GM03348 (cell line): ENCODE measurements at regions not wholly inside any gene's neighbourhood (a gene's known extent, or its start where the extent isn't known, plus 50 kb on each side); places are given as distances from the start of the nearest gene placed in this dataset.
A peak's percentile ranks its signal among the peaks of the same experiment; 100 is the strongest.
"Not testable (repeated sequence)": the region's sequence is repeated elsewhere in the genome, so short reads cannot be mapped to it uniquely, and the experiment has no call there.

Experiments used
- DNase-seq: peaks from one replicate; pipeline ENCODE4 v3.0.0; 2012; ENCODE audit warnings: low spot score

DNA sequence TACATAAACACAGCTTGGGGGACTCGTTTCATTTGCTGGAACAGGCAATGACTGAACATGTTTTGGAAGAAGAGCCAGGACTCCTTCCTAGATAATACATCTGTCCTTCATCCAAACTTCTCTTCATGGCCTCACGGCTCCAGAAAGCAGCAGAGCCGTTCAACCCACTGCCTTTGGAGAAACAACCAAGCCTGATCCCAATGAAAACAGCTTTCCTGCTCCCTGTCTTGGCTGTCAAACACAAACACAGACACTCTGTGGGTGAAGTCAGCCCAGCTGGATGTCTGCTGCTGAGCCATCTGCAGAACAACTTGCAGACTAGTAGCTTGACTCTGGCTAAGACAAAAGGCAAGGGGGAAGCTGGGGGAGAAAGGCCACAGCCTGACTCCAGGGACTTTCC is 345.1 kb upstream of the PSMD7 start:
- peak; percentile 37 for DNase-seq

DNA sequence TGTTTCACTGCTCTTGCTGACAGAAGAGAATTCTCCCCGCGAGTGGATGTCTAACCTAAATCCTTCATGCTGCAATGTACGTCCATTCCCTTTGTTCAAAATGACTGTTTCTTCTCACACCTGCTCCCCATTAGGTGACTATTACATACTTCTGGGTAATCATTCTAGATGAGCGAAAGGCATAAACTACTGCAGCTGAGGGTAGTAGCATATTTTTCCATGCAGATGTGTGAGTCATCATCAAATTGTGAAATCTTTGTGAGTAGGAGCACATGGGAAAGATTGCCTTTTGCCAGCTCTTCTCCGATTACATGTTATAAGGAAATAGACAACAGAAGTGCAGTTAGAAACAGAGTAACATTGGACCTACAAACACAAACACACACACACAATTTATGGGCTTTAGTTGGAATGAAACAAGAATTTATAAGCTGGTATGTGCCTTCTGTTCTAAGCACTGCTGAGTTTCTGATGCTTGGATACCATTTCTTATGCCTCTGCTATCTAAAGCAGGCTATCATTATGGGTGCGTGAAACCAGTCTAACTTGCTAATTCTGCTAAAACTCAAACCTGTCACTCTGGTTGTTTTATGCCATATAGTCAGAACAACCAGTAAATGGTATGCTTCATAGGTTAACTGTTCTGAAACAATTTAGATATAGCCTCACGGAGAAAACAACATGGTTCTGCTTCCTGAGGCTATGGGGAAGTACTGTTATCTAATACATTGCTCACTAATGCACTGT is 346.9 kb upstream of the PSMD7 start:
- DNase-seq, result peak; percentile 86

DNA sequence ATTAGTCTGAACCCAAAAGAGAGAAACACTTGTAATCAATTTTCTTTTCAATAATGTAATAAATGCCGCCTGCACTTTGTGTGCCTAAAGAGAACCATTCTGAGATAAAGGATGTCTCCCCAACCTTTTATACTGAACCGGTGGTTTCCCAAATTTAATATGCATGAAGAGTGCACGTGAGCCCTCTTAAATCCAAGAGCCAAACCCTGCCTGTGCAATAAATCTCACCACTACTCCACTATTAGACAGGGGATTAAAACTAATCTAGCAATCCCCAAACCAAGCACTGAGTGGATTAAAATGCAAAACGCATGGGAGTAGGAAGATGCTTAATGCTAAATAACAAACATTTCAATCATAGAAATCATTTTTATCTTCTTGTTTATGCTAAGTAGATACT is 351.0 kb upstream of the PSMD7 start:
- DNase-seq, result no peak

DNA sequence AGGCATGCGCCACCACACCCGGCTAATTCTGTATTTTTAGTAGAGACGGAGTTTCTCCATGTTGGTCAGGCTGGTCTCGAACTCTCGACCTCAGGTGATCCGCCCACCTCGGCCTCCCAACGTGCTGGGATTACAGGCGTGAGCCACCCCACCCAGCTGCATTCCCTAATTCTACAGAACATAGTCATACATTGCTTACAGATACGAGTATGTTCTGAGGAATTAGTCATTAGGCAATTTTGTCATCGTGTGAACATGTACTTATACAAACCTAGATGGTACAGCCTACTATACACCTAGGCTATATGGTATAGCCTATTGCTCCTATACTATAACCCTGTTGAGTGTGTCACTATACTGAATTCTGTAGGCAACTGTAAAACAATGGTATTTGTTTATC is 353.4 kb upstream of the PSMD7 start:
- not testable (repeated sequence) for DNase-seq

DNA sequence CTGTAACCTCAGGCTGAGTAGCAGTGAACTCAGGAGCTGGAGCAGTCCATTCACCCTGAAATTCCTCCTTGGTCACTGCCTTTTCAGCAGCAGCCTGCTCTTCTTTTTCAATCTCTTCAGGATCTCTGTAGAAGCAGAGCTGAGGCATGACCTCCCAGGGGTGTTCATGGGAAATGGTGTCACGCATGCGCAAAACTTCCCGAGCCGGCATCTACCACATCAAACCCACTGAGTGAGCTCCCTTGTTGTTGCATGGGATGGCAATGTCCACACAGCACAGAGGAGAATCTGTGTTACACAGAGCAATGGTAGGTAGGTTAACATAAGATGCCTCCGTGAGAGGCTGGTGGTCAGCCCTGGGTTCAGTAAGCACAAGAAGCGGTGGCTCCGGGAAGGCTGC is 355.8 kb upstream of the PSMD7 start:
- DNase-seq, result not testable (repeated sequence)

DNA sequence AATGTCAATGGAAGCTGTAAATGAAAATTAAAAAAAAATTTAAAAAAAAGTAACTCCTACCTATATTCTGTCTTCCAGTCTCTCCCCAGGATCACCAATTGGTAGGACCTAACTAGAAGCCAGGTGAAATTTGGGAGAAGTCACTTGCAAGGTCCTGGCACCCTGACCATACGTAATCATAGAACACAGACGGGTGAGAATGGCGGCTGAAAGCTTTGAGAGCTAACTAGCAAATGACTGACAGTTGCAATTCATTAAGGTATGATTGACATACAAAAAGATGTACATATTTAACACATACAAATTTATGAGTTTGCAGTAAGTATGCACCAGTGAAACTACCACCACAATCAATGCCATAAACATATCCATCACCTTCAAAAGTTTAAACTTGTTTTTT is 372.7 kb upstream of the PSMD7 start:
- DNase-seq, result no peak

DNA sequence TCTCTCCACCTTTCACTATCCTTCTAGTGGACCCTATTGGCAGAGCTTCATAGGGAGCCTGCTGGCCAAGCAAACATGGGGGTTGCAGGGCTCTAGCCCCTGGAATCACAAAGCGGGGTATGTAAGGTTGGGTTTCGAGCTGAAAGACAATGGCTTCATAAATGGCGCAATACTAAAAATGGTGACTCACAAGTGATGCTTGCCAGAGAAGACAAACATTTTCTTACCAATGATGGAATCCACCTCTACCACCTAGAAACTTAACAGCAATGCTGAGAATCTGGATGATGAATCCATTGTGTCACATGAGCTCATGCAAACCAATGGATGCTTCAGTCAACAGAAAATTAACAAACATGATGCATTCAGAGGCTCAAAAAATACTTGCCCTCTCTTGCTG is 375.3 kb upstream of the PSMD7 start:
- no peak for DNase-seq

DNA sequence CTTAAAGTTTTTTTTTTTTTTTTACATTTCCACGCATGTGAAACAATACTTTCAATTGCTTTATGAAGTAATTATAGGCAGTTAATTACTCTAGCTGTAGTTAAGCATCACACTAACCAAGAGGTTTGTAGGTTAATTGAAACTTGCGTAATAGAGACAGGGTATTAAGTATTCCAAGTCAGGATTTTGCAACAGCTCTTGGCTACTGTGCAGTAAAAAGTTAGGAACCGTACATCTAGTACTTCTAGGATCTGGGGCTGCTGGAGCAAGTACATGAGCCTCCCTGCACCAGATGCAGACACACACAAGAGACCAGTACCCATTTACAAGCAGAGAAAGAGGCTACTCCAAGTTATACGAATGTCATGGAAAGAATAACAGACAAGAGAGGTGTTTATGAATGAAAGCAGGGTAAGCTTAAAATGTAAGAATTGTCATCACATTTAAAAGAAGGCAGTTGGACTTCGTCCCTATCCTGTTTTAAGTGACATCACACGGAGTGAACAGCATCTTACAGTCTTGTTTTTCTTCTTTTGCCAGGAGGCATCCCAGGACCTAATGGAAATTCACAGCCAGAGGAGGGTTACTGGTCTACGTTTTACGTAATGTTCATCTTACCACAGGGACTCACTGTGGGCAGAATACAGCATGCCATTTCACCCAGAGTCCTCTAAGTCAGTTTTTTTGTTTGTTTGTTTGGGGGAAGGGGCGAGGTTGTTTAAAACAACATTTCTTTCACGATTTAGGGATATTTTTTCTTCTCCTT is 379.6 kb upstream of the PSMD7 start:
- no peak for DNase-seq

DNA sequence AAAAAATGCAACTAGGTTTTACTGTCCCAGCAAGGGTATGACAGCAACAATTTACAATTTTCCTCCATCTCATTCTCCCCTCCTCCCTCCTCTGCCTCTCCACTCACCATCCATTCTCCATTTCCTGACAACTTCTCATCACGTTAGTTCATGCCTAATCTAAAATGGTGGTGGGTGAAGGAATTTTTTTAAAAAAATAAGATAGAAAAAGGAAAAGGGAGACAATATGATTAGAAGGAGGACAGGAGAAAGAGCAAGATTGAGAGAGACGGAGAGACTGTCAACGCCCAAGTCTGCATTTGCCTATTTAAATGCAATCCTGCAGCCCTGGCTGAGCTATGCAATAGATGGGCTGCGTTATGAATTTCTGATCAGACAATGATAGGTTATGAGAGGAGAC is 380.7 kb upstream of the PSMD7 start:
- no peak for DNase-seq

DNA sequence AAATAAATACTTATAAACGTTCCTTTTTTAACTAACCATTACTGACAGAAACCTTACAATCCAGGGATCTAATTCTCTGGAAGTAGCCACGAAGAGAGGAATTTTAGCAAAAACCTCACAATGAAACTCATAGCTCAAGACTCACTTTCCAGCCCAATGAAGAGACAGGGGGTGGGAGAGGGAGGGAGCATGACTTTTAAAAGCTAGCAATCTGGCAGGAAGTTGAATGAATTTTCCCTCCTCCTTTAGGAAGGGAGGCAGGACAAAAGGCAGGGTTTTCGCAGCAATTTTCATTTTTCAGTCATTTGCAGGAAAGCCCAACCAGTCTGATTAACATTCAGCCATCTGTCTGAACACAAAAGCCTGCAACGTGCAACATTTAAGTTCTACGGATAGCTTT is 381.5 kb upstream of the PSMD7 start:
- no peak for DNase-seq

DNA sequence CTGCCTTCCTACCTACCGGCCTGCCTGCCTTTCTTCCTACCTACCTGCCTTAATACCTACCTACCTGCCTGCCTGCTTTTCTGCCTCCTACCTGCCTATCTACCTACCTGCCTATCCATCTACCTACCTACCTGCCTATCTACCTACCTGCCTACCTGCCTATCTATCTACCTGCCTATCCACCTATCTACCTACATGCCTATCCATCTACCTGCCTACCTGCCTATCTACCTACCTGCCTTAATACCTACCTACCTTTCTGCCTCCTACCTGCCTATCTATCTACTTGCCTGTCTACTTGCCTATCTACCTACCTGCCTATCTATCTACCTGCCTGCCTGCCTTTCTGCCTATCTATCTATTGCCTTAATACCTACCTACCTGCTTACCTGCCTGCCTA is 383.8 kb upstream of the PSMD7 start:
- no peak for DNase-seq

DNA sequence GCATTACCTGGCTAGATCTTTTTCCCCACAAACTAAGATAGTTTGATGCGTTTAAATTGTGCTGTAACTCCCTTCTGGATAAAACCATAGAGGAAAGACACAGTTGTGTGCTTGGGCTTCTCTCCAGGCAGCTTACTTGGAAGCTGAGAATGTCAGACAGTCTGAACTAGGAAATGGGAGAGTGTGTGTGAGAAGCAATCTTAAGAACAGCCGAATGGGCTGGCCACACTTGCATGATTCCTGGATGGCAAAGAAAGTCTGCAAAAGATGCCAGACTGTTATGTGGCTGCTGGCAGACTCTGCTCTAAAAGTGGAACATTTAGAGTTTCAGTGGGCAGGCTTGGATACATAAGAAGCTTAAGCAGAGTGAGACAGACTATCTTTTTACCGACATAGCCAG is 384.3 kb upstream of the PSMD7 start:
- DNase-seq, result no peak

DNA sequence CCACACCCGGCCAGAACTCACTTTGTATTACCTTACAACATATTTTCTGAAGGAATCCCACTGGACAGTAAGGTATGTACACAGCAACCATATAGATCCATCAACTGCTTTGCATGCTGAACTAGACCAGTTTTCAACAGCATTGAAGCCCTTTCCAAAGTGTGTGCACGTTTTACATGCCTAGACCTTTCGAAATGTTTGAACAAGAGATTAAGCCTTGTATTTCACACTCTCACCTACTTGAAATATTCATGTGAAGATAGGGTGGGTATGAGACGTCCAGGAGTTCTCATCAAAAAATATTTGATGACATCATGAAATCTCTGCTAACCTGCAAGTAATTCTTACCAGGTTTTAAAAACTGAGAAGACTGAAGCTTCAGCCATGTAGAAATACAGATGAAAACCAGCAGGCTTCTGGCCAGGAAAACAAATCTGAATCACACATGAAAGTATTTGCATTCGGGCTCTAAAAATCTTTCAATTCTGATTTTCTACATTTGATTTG is 387.0 kb upstream of the PSMD7 start:
- DNase-seq, result no peak

DNA sequence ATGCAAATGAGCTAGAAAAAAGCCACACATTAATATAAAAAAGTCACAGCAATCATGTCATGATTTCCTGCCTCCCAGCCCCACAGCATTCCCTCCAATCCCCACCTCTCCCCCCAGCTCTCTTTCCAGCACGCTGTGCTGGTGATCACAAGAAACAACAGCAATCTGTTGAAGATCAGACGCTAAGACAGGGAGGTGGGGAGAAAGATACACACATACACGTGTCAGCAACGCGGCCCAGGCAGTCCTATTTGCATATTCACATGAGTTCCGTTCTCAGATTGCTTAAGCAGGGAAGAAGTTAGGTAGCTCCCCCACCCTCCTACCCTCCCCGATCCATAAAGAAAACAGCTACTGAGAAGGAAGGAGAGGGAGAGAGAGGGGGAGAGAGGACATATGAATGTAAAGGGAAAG is 405.5 kb upstream of the PSMD7 start:
- DNase-seq, result no peak

DNA sequence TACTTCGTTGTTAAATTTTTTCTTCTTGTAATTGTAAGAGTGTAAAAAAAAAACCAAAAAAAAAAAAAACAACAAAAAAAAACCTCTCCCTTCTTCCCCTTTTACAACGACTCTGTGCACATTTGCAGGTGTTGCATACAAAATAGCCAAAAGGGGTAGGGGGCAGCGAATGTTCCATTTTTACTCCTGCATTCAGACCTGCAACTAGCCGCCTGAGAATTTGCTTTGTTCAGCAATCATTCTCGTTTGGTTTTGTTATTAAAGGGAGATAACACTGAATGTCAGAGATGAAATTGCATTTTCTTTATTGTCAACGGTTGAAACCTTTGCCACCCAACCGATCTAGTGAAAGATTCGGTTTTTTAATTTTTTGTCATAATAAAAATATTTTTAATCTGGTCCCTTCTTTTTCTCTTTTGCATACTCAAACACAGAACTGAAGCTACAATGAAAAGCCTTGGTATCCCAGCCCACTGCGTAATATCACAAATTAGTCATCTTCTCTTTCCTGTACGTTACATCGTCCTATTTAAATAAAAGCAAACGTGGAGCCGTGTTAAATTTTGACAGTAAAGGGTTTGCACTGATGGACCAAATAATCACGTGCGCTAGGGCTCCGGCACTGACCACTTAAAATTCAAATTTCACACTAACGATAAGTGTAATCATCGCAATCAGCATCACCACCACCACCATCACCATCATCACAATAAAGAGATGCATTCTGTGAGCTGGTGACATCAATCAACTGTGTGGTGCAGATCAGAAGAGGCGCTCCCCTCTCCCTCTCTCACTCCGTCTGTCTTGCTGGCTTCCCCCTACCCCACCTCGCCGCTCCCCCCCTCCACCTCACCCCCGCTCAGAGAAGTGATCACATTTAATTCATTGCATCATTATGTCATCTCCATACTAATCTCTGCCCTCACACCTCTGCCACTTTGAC is 406.2 kb upstream of the PSMD7 start:
- DNase-seq, result no peak

DNA sequence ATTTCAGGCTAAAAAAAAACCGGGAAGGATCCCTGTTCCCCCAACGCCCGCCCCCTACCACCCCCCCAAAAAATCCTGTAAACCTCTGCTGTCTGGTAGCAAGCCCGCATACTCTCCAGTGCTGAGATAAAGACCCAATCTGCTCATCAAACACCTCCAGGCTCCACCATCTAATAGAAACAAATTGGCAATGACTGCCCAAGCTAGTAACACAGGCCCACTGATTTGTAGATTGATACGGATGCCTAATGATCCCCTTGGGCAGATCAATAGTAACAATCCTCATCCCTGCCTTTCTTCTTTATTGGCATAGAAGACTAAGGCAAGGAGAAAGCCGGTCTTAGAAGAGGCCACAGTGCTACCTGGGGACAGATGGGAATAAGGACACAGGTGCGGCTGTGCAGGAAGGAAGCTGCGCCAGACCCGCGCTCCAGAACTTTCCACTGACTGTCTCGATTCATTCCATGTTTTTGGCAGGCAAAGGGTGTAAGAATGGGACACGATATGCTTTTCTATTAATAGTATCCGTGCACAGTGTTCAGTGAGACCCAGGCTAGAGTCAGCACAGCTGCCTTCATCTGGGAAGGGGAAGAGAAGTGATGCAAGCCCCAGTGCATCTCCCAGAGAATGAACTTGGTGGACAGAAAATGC is 407.6 kb upstream of the PSMD7 start:
- DNase-seq, result no peak

DNA sequence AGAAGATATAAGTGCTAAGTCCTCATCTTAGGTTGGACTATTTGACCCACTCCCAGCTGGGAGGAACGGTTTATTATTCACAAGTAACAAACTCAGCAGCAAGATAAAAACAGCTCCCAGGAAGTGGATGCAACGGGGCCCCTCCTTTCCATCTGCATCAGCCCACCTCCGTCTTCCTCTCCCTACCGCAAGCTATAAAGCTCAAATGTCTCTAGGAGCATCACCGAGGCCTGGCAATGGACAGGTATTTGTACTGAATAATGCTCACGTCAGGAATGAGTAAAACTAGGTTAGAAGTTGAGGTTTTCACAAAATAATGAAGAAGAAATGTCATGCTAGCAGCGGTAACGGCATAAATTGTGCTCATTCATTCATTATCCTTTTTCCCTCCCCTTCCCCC is 408.7 kb upstream of the PSMD7 start:
- no peak for DNase-seq

DNA sequence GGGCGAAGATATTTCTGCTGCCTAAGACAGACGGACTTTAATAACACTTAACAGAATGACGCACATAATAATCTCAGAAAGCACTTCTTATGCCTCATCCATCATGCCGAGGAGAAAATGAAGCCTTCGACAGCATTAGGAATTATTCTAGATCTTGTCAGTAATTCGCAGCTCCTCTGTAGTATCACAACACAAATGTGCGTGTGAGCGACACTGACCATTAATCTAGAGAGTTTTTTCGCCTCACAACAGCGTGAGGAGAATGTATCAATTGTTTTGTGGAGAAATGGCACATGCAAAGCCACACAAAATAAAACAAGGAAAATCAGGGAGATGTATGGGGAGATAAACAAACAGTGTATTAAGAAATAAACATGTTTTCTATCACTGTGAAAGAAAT is 410.2 kb upstream of the PSMD7 start:
- no peak for DNase-seq

DNA sequence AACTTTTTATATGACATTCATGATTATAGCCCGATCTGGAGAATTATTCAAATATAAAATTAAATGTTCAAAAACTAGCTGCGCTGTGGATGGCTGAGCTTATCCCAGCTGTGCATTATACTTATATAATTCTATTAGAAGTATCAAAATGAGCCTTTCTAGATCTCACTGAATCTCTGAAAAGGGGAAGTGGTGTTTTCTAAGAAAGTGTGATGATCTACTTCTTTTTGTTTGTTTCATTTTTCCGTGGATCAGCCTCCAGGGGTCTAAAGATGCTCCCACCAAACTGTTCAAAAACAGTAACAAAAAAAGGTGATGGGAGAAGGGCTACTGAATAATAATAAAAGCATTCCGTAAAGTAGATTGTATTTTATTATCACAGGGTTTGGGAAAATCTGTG is 411.3 kb upstream of the PSMD7 start:
- no peak for DNase-seq

DNA sequence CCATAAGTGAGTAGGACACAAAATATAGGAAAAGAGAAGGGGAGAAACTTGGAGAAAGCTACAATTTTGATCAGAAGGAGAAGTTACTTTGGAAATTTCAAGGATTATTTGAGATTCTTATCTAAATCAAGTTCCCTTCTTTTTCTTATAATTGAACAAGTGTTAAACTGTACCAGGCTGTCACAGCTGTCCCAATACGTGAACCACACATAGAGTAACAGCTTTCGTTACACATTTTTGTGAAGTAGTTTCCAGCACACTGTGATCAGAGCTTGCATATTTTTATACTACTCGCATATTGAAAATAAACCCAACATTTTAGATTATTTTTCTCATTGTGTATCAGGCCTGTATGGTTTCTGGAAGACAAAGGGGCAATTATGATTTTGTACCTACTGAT is 412.8 kb upstream of the PSMD7 start:
- DNase-seq, result no peak

DNA sequence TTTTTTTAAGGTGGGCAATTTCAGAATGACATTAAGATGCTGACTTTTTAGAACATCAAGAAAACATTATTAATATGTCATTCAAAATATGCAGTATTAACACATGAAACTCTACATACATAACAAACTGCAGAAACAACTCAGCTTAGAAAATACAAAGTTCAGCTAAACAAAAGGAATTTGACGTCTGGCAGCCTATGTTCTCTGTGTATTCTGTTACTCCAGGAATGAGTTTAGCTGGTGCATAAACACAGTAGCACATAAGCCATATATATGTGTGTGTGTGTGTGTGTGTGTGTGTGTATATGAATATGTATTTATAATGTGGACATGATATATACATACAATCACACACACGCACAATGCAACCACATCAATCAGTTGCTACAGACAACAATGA is 413.5 kb upstream of the PSMD7 start:
- DNase-seq, result no peak

DNA sequence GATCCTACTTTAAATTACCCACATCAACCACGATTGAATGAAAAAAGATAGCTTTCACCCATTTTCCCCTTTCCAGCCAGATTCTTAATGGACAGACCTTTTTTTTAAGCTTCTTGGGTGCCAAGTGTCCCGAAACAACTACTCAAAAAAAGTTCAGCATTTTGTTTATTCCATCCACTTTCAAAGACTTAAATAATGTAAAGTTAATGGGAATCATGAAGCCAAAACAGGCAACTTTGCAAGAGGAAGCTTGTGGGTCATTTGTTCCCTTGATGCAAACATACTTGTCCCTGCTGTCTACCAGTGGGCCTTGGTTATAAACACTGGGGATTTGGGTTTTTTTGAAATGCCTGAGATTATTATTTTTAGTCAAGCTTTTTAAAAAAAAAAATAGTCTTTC is 414.0 kb upstream of the PSMD7 start:
- DNase-seq, result no peak
